Suprapubic skin (tissue), 4 donors: ENCODE measurements at regions not wholly inside any gene's neighbourhood (a gene's known extent, or its start where the extent isn't known, plus 50 kb on each side); places are given as distances from the start of the nearest gene placed in this dataset.

Experiments used
- DNase-seq, 2 donors: peaks; one replicate each; pipeline ENCODE4 v3.0.0-alpha.2; 2019; ENCODE audit warnings: low spot score in 2 of 2
- H3K27ac ChIP-seq: fragments of 200-600 bp; sonication (generic); one replicate; pipeline ENCODE4 v1.5.1; 2019
- H3K27me3 ChIP-seq: fragments of 200-600 bp; sonication (generic); one replicate; pipeline ENCODE4 v1.5.1; 2019
- H3K36me3 ChIP-seq: fragments of 200-600 bp; sonication (generic); one replicate; pipeline ENCODE4 v1.5.1; 2019
- H3K4me1 ChIP-seq: fragments of 200-600 bp; sonication (generic); one replicate; pipeline ENCODE4 v1.5.1; 2019
- H3K4me3 ChIP-seq: fragments of 200-600 bp; sonication (generic); one replicate; pipeline ENCODE4 v1.5.1; 2019; ENCODE audit warnings: mild to moderate bottlenecking
- H3K9me3 ChIP-seq: fragments of 200-600 bp; sonication (generic); one replicate; pipeline ENCODE4 v1.5.1; 2019
- CTCF ChIP-seq, 2 donors: fragments of 200-600 bp in 1 of 2; fragments of 450-650 bp in 1 of 2; sonication (generic) in 1 of 2; IDR thresholded peaks; one replicate each; pipeline ENCODE4 v1.5.1; 2016 to 2019; ENCODE audit warnings: antibody characterized with exemption in 2 of 2, mild to moderate bottlenecking in 1 of 2, moderate library complexity in 1 of 2
- EP300 ChIP-seq: sonication (generic); formaldehyde crosslinking; IDR thresholded peaks from one replicate; pipeline ENCODE4 v1.6.1; 2017; ENCODE audit warnings: antibody characterized with exemption
- POLR2A ChIP-seq, 2 donors: fragments of 450-650 bp; IDR thresholded peaks; one replicate each; pipeline ENCODE4 v1.6.1; 2017; ENCODE audit warnings: antibody characterized with exemption in 2 of 2, mild to moderate bottlenecking in 2 of 2, moderate library complexity in 2 of 2
- POLR2AphosphoS5 ChIP-seq, 3 donors: sonication (generic); formaldehyde crosslinking; IDR thresholded peaks; one replicate each; pipeline ENCODE4 v1.6.1; 2017; ENCODE audit warnings: antibody characterized with exemption in 3 of 3
- WGBS: methylation state at CpG from one replicate; pipeline ENCODE4 v1.1.5; 2018; 5-methylcytosine and 5-hydroxymethylcytosine counted together

GRCh38 chr14:65304963-65305362, 107.6 kb upstream of the FUT8 start:
- no peak overlapping the region for H3K27ac ChIP-seq
- WGBS: 87% methylated on average over 2 of the region's 2 CpGs
- no peaks in the 10 kb centered on the region for H3K27me3 ChIP-seq
- DNase-seq: no peak
- H3K4me3 ChIP-seq: no peak overlapping the region
- no peaks in the 10 kb centered on the region for H3K4me1 ChIP-seq
- TF ChIP-seq POLR2AphosphoS5 (IDR thresholded peaks at IDR 0.05) (no peak), EP300 (no peak), POLR2A (IDR thresholded peaks at IDR 0.05) (no peak), CTCF (IDR thresholded peaks at IDR 0.05) (no peak)
- no peaks in the 10 kb centered on the region for H3K36me3 ChIP-seq
- no peaks in the 10 kb centered on the region for H3K9me3 ChIP-seq

GRCh38 chr14:65308536-65308935, 104.0 kb upstream of the FUT8 start:
- Histone ChIP-seq H3K27ac (no peak overlapping the region), H3K4me3 (no peak overlapping the region)

GRCh38 chr14:65310568-65310967, 102.0 kb upstream of the FUT8 start:
- 85% methylated on average over 2 of the region's 2 CpGs for WGBS
- Histone ChIP-seq H3K36me3 (no peaks in the 10 kb centered on the region), H3K9me3 (no peaks in the 10 kb centered on the region)

More at GRCh38 chr14:65308536-65308935, 104.0 kb upstream of the FUT8 start:
- TF ChIP-seq POLR2A (IDR thresholded peaks at IDR 0.05): no peak
- TF ChIP-seq POLR2AphosphoS5 (IDR thresholded peaks at IDR 0.05): no peak
- no peak for TF ChIP-seq CTCF (IDR thresholded peaks at IDR 0.05)
- TF ChIP-seq EP300: no peak
- DNase-seq: no peak
- H3K9me3 ChIP-seq: no peaks in the 10 kb centered on the region
- H3K27me3 ChIP-seq: no peaks in the 10 kb centered on the region
- H3K36me3 ChIP-seq: no peaks in the 10 kb centered on the region
- no peaks in the 10 kb centered on the region for H3K4me1 ChIP-seq

GRCh38 chr14:65312859-65313258, 99.7 kb upstream of the FUT8 start:
- no peaks in the 10 kb centered on the region for H3K36me3 ChIP-seq
- no peak overlapping the region for H3K4me3 ChIP-seq
- no peak for DNase-seq
- no peaks in the 10 kb centered on the region for H3K9me3 ChIP-seq
- 70% methylated on average over 6 of the region's 6 CpGs for WGBS
- no peaks in the 10 kb centered on the region for H3K27me3 ChIP-seq
- H3K27ac ChIP-seq: no peak overlapping the region
- TF ChIP-seq CTCF (IDR thresholded peaks at IDR 0.05): no peak
- no peak for TF ChIP-seq POLR2AphosphoS5 (IDR thresholded peaks at IDR 0.05)
- no peak for TF ChIP-seq POLR2A (IDR thresholded peaks at IDR 0.05)
- TF ChIP-seq EP300: no peak
- no peaks in the 10 kb centered on the region for H3K4me1 ChIP-seq

More at GRCh38 chr14:65310568-65310967, 102.0 kb upstream of the FUT8 start:
- Histone ChIP-seq H3K4me3 (no peak overlapping the region), H3K27ac (no peak overlapping the region), H3K27me3 (no peaks in the 10 kb centered on the region), H3K4me1 (no peaks in the 10 kb centered on the region)
- no peak for TF ChIP-seq CTCF (IDR thresholded peaks at IDR 0.05)
- no peak for TF ChIP-seq EP300
- no peak for TF ChIP-seq POLR2A (IDR thresholded peaks at IDR 0.05)
- TF ChIP-seq POLR2AphosphoS5 (IDR thresholded peaks at IDR 0.05): no peak
- DNase-seq: no peak

GRCh38 chr14:65318636-65319506, 93.7 kb upstream of the FUT8 start:
- Histone ChIP-seq H3K36me3 (no peaks in the 10 kb centered on the region), H3K4me1 (peaks cover 20% of the 10 kb centered on the region), H3K9me3 (no peaks in the 10 kb centered on the region), H3K4me3 (no peak overlapping the region), H3K27ac (no peak overlapping the region), H3K27me3 (no peaks in the 10 kb centered on the region)
- DNase-seq: no peak
- 87% methylated on average over 7 of the region's 7 CpGs for WGBS
- TF ChIP-seq POLR2A (IDR thresholded peaks at IDR 0.05) (no peak), EP300 (no peak), POLR2AphosphoS5 (IDR thresholded peaks at IDR 0.05) (no peak), CTCF (IDR thresholded peaks at IDR 0.05) (no peak)
